GM23338 (cell line): ENCODE measurements at regions not wholly inside any gene's neighbourhood (a gene's known extent, or its start where the extent isn't known, plus 50 kb on each side); places are given as distances from the start of the nearest gene placed in this dataset.

Source experiments
- ATAC-seq: fragments of 200-7000 bp; cut with Tn5 transposase; 3 replicates; pipeline ENCODE4 v1.9.1; 2020
- DNase-seq: peaks from one replicate; pipeline ENCODE4 v3.0.0-alpha.2; 2015; ENCODE audit warnings: low spot score
- H2AFZ ChIP-seq: fragments of 200-600 bp; sonication (generic); 2 replicates; pipeline ENCODE4 v1.8.0; 2016; ENCODE audit warnings: antibody characterized with exemption, mild to moderate bottlenecking, moderate library complexity
- H3F3A ChIP-seq: fragments of 200-600 bp; sonication (generic); replicated peaks from 2 replicates; pipeline ENCODE4 v1.8.0; 2017; ENCODE audit warnings: antibody characterized with exemption, mixed run types, low read depth
- H3K27ac ChIP-seq: fragments of 200-600 bp; sonication (generic); 2 replicates; pipeline ENCODE4 v1.6.1; 2016; ENCODE audit warnings: low read depth
- H3K27me3 ChIP-seq: fragments of 200-600 bp; sonication (generic); 2 replicates; pipeline ENCODE4 v1.8.0; 2016; ENCODE audit warnings: mild to moderate bottlenecking, mixed run types, moderate library complexity; ENCODE audit not compliant: insufficient read depth
- H3K36me3 ChIP-seq: fragments of 200-600 bp; sonication (generic); 2 replicates; pipeline ENCODE4 v1.8.0; 2016; ENCODE audit warnings: mild to moderate bottlenecking; ENCODE audit not compliant: insufficient read depth
- H3K4me1 ChIP-seq: fragments of 200-600 bp; sonication (generic); 2 replicates; pipeline ENCODE4 v1.8.0; 2016; ENCODE audit warnings: mild to moderate bottlenecking, moderate library complexity; ENCODE audit not compliant: insufficient read depth
- H3K4me2 ChIP-seq: fragments of 200-600 bp; sonication (generic); 2 replicates; pipeline ENCODE4 v1.7.1; 2017; ENCODE audit warnings: mixed run types
- H3K4me3 ChIP-seq: fragments of 200-600 bp; sonication (generic); 2 replicates; pipeline ENCODE4 v1.6.1; 2016; ENCODE audit warnings: mixed run types
- H3K79me2 ChIP-seq: fragments of 200-600 bp; sonication (generic); replicated peaks from 2 replicates; pipeline ENCODE4 v1.8.0; 2017; ENCODE audit warnings: mild to moderate bottlenecking; ENCODE audit not compliant: insufficient read depth
- H3K9me2 ChIP-seq: fragments of 200-600 bp; sonication (generic); 2 replicates; pipeline ENCODE4 v1.8.0; 2017; ENCODE audit not compliant: insufficient read depth
- H4K20me1 ChIP-seq: fragments of 200-600 bp; sonication (generic); replicated peaks from 2 replicates; pipeline ENCODE4 v1.8.0; 2017; ENCODE audit warnings: mild to moderate bottlenecking; ENCODE audit not compliant: insufficient read depth
- H3K27ac Mint-ChIP-seq: 2 replicates; pipeline ENCODE4 v1.8.0; 2020; ENCODE audit warnings: inconsistent platforms, mild to moderate bottlenecking, moderate library complexity, mixed read lengths
- H3K27me3 Mint-ChIP-seq: 3 replicates; pipeline ENCODE4 v1.8.0; 2022; ENCODE audit warnings: low read depth, mild to moderate bottlenecking, moderate library complexity, mixed read lengths, inconsistent platforms; ENCODE audit not compliant: insufficient read depth, poor library complexity
- H3K36me3 Mint-ChIP-seq: 3 replicates; pipeline ENCODE4 v1.8.0; 2021; ENCODE audit warnings: low read depth, mild to moderate bottlenecking, inconsistent platforms, moderate library complexity, mixed read lengths
- H3K4me1 Mint-ChIP-seq: 3 replicates; pipeline ENCODE4 v1.8.0; 2020; ENCODE audit warnings: mild to moderate bottlenecking, inconsistent platforms, mixed read lengths
- H3K4me3 Mint-ChIP-seq: 3 replicates; pipeline ENCODE4 v1.8.0; 2021; ENCODE audit warnings: moderate library complexity, mild to moderate bottlenecking, inconsistent platforms, mixed read lengths
- H3K9me3 Mint-ChIP-seq: 3 replicates; pipeline ENCODE4 v1.8.0; 2020; ENCODE audit warnings: moderate library complexity, mild to moderate bottlenecking, inconsistent platforms, mixed read lengths
- CREB1 ChIP-seq: fragments of 250-450 bp; sonication (Bioruptor Pico); IDR thresholded peaks from 2 replicates; pipeline ENCODE4 v1.5.0; 2020; ENCODE audit warnings: low read depth, mild to moderate bottlenecking, moderate library complexity
- CTCF ChIP-seq, 2 experiments: fragments of 200-600 bp in 1 of 2; sonication (generic) in 1 of 2; conservative IDR thresholded peaks; 2 replicates each; pipeline versions ENCODE4 v1.5.1 to v1.6.1; 2016 to 2017; ENCODE audit warnings: antibody characterized with exemption in 2 of 2, low read depth in 2 of 2, mild to moderate bottlenecking in 2 of 2, moderate library complexity in 1 of 2
- EZH2 ChIP-seq: fragments of 200-600 bp; sonication (generic); IDR thresholded peaks from one replicate; pipeline ENCODE4 v1.8.0; 2017; ENCODE audit warnings: antibody characterized with exemption, mild to moderate bottlenecking, low read depth; ENCODE audit not compliant: unreplicated experiment
- EZH2phosphoT487 ChIP-seq: fragments of 200-600 bp; sonication (generic); IDR thresholded peaks from one replicate; pipeline ENCODE4 v1.8.1; 2018; ENCODE audit warnings: antibody characterized with exemption; ENCODE audit not compliant: unreplicated experiment
- JUNB ChIP-seq: IDR thresholded peaks from one replicate; pipeline ENCODE4 v1.6.1; 2016; ENCODE audit warnings: antibody characterized with exemption; ENCODE audit not compliant: unreplicated experiment
- NANOG ChIP-seq: IDR thresholded peaks from 2 replicates; pipeline ENCODE4 v1.6.1; 2016; ENCODE audit warnings: antibody characterized with exemption, borderline replicate concordance
- POLR2AphosphoS5 ChIP-seq: IDR thresholded peaks from 2 replicates; pipeline ENCODE4 v1.6.1; 2016; ENCODE audit warnings: antibody characterized with exemption, low read depth
- REST ChIP-seq: IDR thresholded peaks from one replicate; pipeline ENCODE4 v1.6.1; 2018; ENCODE audit warnings: antibody characterized with exemption; ENCODE audit not compliant: unreplicated experiment
- STAT1 ChIP-seq: IDR thresholded peaks from one replicate; pipeline ENCODE4 v1.6.1; 2016; ENCODE audit warnings: antibody characterized with exemption; ENCODE audit not compliant: unreplicated experiment
- ZNF114 ChIP-seq: fragments of 250-450 bp; sonication (Bioruptor Pico); IDR thresholded peaks from 2 replicates; pipeline ENCODE4 v1.5.0; 2020; ENCODE audit warnings: mild to moderate bottlenecking, moderate library complexity
- ZNF331 ChIP-seq: fragments of 250-450 bp; sonication (Bioruptor Pico); IDR thresholded peaks from 2 replicates; pipeline ENCODE4 v1.5.0; 2020; ENCODE audit warnings: low read depth, mild to moderate bottlenecking, moderate library complexity
- ZNF462 ChIP-seq: fragments of 250-450 bp; sonication (Bioruptor Pico); IDR thresholded peaks from 2 replicates; pipeline ENCODE4 v1.5.0; 2020; ENCODE audit warnings: mild to moderate bottlenecking, moderate library complexity
- TF ChIP-seq, protein P1 (sequence below): IDR thresholded peaks from 2 replicates; pipeline ENCODE4 v1.6.1; 2016; ENCODE audit warnings: antibody characterized with exemption

DNA sequence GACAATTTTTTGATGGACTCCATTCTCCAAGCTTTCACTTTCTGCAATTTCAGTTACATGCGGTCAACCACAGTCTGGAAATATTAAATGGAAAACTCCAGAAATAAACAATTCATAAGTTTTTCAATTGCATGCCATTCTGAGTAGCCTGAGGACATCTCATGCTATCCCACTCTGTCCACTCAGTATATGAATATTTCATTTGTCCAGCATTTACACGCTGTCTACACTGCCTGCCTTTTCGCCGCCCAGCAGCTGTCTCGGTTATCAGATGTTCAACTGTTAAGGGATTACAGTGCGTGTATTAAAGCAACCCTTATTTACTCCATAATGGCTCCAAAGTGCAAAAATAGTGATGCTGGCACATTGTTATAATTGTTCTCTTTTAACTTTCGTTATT, 116.3 kb downstream of the ADSS2 start:
- H3K36me3 Mint-ChIP-seq: no peaks in the 10 kb centered on the region

More for the DNA sequence above, 116.3 kb downstream of the ADSS2 start:
- Histone ChIP-seq H3K36me3 (no peaks in the 10 kb centered on the region), H3K27me3 (no peaks in the 10 kb centered on the region), H3K4me1 (peaks cover under 1% of the 10 kb centered on the region), H3K79me2 (no peaks in the 10 kb centered on the region), H2AFZ (no peak overlapping the region), H3K4me3 (no peak overlapping the region), H4K20me1 (no peaks in the 10 kb centered on the region), H3F3A (no peaks in the 10 kb centered on the region), H3K4me2 (no peak overlapping the region), H3K27ac (no peak overlapping the region), H3K9me2 (no peaks in the 10 kb centered on the region)
- TF ChIP-seq REST: no peak
- TF ChIP-seq, protein P1, sequence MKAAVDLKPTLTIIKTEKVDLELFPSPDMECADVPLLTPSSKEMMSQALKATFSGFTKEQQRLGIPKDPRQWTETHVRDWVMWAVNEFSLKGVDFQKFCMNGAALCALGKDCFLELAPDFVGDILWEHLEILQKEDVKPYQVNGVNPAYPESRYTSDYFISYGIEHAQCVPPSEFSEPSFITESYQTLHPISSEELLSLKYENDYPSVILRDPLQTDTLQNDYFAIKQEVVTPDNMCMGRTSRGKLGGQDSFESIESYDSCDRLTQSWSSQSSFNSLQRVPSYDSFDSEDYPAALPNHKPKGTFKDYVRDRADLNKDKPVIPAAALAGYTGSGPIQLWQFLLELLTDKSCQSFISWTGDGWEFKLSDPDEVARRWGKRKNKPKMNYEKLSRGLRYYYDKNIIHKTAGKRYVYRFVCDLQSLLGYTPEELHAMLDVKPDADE: no peak
- TF ChIP-seq EZH2phosphoT487: no peak
- TF ChIP-seq ZNF462: no peak
- no peak for TF ChIP-seq CREB1 (CRISPR knock-in tag)
- no peak for TF ChIP-seq CTCF (conservative IDR thresholded peaks at IDR 0.05; ENCODE audit: low read depth in 2 of 2)
- no peak for TF ChIP-seq JUNB
- no peak for TF ChIP-seq EZH2
- no peak for TF ChIP-seq POLR2AphosphoS5
- no peak for TF ChIP-seq ZNF114 (CRISPR knock-in tag)
- no peak for TF ChIP-seq NANOG
- TF ChIP-seq ZNF331 (CRISPR knock-in tag): no peak
- no peak for TF ChIP-seq STAT1
- Mint-ChIP-seq H3K4me1 (peaks cover 17% of the 10 kb centered on the region), H3K27me3 (peaks cover 2% of the 10 kb centered on the region), H3K4me3 (no peak overlapping the region), H3K27ac (no peak overlapping the region), H3K9me3 (no peaks in the 10 kb centered on the region)
- no peak for ATAC-seq
- no peak for DNase-seq
